ENCODE measurements at regions not wholly inside any gene's neighbourhood (a gene's known extent, or its start where the extent isn't known, plus 50 kb on each side); places are given as distances from the start of the nearest gene placed in this dataset.

DNA sequence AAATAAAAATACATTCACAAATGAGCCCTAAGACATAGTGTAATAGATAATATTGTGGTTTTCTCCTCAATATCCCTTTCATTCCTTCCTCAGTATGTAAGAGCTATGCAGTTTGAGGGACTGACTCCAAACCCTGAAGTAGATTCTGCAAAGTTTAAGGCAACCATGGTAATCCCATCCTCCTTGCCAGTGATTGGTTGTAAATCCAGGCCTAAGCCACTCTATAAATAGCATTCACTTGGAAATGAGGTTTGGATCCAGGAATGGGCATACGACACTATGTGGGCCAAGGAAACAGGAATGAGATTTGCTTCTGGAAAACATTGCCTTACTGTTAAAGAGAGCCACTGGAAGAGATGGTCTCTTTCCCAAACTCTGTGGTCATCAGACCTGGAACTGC is 468.7 kb upstream of the SOX5 start:
- TF ChIP-seq FOXM1 (IDR thresholded peaks at IDR 0.05; ENCODE audit: borderline replicate concordance, low read depth), result no peak
- no peak for TF ChIP-seq EP300 (IDR thresholded peaks at IDR 0.05; ENCODE audit: borderline replicate concordance)

Data from Ishikawa (cell line).